Lower lobe of right lung (tissue), 2 donors: ENCODE measurements at regions not wholly inside any gene's neighbourhood (a gene's known extent, or its start where the extent isn't known, plus 50 kb on each side); places are given as distances from the start of the nearest gene placed in this dataset.
A peak's percentile ranks its signal among the peaks of the same experiment; 100 is the strongest.

Source experiments
- ATAC-seq, 2 donors: fragments of 200-7000 bp; cut with Tn5 transposase; one replicate each; pipeline ENCODE4 v1.9.1; 2020 to 2022; ENCODE audit warnings: mild to moderate bottlenecking in 2 of 2, moderate library complexity in 2 of 2
- DNase-seq: peaks from one replicate; pipeline ENCODE4 v3.0.0-alpha.2; 2020
- H3K27ac ChIP-seq: fragments of 200-600 bp; one replicate; pipeline ENCODE4 v1.8.0; 2022
- H3K27me3 ChIP-seq: fragments of 200-600 bp; one replicate; pipeline ENCODE4 v1.8.0; 2022; ENCODE audit warnings: low read depth
- H3K36me3 ChIP-seq: fragments of 200-600 bp; one replicate; pipeline ENCODE4 v1.8.0; 2022; ENCODE audit warnings: mild to moderate bottlenecking
- H3K4me1 ChIP-seq: fragments of 200-600 bp; one replicate; pipeline ENCODE4 v1.8.0; 2022
- H3K4me3 ChIP-seq: fragments of 200-600 bp; one replicate; pipeline ENCODE4 v1.8.0; 2022; ENCODE audit warnings: mild to moderate bottlenecking
- H3K9me3 ChIP-seq: fragments of 200-600 bp; one replicate; pipeline ENCODE4 v1.8.0; 2022
- intact Hi-C: fragments of 100-400 bp; cut with DNase I; formaldehyde crosslinking; loops from one replicate; pipeline ENCODE4 v1.11.0; 2022
- TF ChIP-seq, protein P1 (sequence below): fragments of 200-600 bp; IDR thresholded peaks from one replicate; pipeline ENCODE4 v1.8.0; 2022; ENCODE audit warnings: antibody characterized with exemption, mild to moderate bottlenecking
- donor health status: DM: no; HTN: yes; CAD: no; lungs with severe emphysema.

DNA sequence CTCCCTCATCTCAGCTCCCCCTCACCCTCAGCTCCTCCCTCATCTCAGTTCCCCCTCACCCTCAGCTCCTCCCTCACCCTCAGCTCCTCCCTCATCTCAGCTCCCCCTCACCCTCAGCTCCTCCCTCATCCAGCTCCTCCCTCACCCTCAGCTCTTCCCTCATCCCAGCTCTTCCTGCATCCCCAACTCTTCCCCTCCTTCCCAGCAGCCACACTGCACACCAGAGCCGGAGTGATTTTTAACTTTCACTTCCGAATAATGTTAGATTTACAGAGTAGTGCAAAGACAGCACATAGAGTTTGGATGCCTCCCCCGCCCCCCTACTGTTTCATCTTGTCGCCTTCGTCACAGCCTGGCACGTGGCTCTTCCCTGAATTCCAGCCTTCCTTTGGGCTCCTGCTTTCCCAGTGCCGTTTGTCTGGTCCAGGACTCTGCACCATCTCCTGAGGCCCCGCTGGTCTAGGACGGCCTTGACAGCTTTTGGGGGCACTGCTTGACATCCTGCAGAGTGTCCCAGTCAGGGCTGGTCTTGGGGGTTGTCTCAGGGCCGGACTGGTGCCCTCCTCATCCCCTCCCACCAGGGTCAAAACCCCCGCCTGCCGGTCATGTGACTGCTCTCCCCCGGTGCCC lies 110.2 kb downstream of the FAM53A start:
- DNase-seq (no peak), ATAC-seq (no peak)
- Histone ChIP-seq H3K4me1 (no peaks in the 10 kb centered on the region), H3K36me3 (no peaks in the 10 kb centered on the region), H3K27ac (no peak overlapping the region), H3K9me3 (no peaks in the 10 kb centered on the region), H3K27me3 (no peaks in the 10 kb centered on the region), H3K4me3 (no peak overlapping the region)
- intact Hi-C loops: no loop called here
- TF ChIP-seq, protein P1, sequence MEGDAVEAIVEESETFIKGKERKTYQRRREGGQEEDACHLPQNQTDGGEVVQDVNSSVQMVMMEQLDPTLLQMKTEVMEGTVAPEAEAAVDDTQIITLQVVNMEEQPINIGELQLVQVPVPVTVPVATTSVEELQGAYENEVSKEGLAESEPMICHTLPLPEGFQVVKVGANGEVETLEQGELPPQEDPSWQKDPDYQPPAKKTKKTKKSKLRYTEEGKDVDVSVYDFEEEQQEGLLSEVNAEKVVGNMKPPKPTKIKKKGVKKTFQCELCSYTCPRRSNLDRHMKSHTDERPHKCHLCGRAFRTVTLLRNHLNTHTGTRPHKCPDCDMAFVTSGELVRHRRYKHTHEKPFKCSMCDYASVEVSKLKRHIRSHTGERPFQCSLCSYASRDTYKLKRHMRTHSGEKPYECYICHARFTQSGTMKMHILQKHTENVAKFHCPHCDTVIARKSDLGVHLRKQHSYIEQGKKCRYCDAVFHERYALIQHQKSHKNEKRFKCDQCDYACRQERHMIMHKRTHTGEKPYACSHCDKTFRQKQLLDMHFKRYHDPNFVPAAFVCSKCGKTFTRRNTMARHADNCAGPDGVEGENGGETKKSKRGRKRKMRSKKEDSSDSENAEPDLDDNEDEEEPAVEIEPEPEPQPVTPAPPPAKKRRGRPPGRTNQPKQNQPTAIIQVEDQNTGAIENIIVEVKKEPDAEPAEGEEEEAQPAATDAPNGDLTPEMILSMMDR: no peak

DNA sequence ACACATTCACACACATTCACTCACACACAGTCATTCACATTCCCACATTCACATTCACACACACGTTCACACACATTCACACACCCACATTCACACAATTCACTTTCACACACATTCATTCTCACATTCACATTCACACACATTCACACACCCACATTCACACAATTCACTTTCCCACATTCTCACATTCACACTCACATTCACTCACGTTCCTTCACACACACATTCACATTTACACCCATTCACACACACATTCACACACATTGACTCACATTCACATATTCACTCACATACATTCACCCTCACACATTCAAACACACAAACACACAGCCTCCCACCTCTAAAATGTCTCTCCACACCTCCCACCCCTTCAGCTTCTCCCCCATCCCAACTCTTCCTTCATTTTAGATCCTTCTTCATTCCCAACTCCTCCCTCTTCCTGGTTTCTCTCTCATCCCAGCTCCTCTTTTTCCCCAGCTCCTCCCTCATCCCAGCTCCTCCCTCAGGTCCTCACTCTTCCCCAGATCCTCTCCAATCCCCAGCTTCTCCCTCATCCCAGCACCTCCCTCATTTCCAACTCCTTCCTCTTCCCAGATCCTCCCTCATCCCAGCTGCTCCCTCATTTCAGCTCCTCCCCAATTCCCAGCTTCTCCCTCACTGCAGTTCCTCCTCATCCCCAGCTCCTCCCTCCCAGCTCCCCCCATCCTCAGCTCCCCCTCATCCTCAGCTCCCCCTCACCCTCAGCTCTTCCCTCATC lies 111.0 kb downstream of the FAM53A start:
- H3K4me1 ChIP-seq: no peaks in the 10 kb centered on the region
- H3K9me3 ChIP-seq: no peaks in the 10 kb centered on the region
- TF ChIP-seq, protein P1: no peak
- intact Hi-C loops: no loop called here
- DNase-seq (no peak), ATAC-seq (no peak)
- no peaks in the 10 kb centered on the region for H3K27me3 ChIP-seq
- H3K27ac ChIP-seq: no peak overlapping the region
- no peaks in the 10 kb centered on the region for H3K36me3 ChIP-seq
- no peak overlapping the region for H3K4me3 ChIP-seq

DNA sequence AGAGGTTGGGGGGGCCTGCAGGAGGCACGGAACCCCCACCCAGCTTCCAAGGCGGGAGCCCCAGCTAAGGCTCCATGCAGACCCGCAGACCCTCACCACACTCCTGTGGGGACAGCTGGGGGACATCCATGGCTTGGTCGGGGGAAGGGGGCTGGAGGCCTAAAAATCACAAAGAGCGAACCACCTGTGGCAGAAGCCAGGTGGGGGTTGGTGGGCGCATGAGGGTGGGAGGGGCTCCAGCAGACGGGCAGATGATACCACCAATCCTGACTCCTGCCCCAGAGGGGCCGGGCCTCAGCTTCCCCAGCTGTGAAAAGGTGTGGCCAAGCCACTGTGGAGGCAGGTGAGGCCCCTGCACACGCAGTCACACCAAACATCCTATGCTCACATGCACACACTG lies 111.6 kb downstream of the FAM53A start:
- no peak for DNase-seq

DNA sequence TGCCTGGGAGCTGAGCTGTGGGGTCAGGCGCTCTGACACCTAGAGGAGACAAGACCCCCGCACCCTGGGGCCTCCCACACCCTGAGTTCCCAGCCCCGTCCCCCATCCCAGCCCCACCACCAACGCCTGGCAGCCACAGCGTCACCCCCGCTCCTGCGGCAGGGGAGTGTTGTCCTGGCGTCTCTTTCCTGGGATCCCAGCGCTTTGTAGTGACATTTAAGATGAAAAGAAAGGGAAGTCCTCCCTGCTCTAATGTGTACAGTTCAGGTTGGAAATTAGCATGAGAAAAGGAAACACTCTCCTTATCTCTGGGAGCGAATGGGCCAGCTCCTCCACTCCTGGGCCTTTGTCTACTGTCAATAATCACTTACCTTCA lies 112.1 kb downstream of the FAM53A start:
- no peak for ATAC-seq
- DNase-seq: peak; percentile 41
- peaks cover 6% of the 10 kb centered on the region for H3K27me3 ChIP-seq

More for the DNA sequence above, 111.6 kb downstream of the FAM53A start:
- no peak for ATAC-seq
- no peak overlapping the region for H3K27ac ChIP-seq
- H3K4me1 ChIP-seq: no peaks in the 10 kb centered on the region
- H3K9me3 ChIP-seq: no peaks in the 10 kb centered on the region
- H3K4me3 ChIP-seq: no peak overlapping the region
- peaks cover under 1% of the 10 kb centered on the region for H3K27me3 ChIP-seq
- H3K36me3 ChIP-seq: no peaks in the 10 kb centered on the region
- intact Hi-C loops: no loop called here
- TF ChIP-seq, protein P1: no peak

DNA sequence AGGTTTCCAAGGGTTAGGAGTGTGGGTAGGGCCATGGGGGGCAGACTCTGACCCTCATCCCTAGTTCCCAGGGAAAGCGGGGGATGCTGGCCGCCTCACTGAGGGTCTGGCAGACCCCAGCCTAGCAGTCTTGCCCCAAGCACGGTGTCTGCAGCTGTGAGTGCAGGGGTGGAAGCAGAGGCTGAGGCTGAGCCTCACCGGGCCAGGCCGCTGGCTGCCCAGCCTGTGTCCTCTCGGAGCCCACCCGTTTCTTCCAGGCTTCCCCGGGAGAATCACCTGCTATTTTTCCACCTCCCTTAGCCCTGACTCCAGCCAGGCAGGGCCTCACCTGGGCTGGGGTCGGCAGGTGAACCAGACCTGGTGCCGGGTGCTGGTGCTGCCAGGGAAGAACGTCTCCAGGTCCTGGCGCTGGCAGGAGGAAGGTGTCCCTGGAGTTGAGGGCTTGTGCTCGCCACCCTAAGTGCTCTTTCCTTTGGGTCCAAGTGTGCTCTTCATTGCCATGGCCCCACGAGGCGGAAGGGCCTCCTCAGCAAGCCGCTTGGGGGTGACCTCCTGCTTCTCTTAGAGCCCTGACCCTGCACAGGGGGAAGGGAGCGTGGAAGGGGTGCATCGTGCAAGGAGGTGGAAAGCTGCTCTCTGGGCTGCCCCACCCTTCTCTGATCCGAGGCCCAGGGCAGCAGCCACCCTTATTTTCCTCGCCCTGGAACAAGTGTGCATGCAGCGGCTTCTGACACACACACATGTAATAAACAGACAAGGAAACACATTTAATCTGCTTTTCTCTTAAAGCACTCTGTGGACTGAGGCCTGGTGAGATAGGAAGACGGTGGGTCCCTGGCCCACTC lies 112.7 kb downstream of the FAM53A start:
- no peaks in the 10 kb centered on the region for H3K4me1 ChIP-seq
- no peaks in the 10 kb centered on the region for H3K36me3 ChIP-seq
- ATAC-seq (no peak), DNase-seq (peak; percentile 36)
- TF ChIP-seq, protein P1: no peak
- no peak overlapping the region for H3K4me3 ChIP-seq
- H3K9me3 ChIP-seq: no peaks in the 10 kb centered on the region
- H3K27ac ChIP-seq: no peak overlapping the region
- intact Hi-C loops: no loop called here
- peaks cover 10% of the 10 kb centered on the region for H3K27me3 ChIP-seq

More for the DNA sequence above, 112.1 kb downstream of the FAM53A start:
- Histone ChIP-seq H3K4me3 (no peak overlapping the region), H3K36me3 (no peaks in the 10 kb centered on the region), H3K9me3 (no peaks in the 10 kb centered on the region), H3K27ac (no peak overlapping the region), H3K4me1 (no peaks in the 10 kb centered on the region)
- TF ChIP-seq, protein P1: no peak
- intact Hi-C loops: no loop called here
